K562 (cell line): ENCODE measurements at regions not wholly inside any gene's neighbourhood (a gene's known extent, or its start where the extent isn't known, plus 50 kb on each side); places are given as distances from the start of the nearest gene placed in this dataset.

ENCODE experiments used
- ATAC-seq: fragments of 200-7000 bp; cut with Tn5 transposase; 3 replicates; pipeline ENCODE4 v1.9.1; 2020; ENCODE audit warnings: moderate library complexity
- BruUV-seq: library from RNA; stranded (reverse); fragments of 400-500 nt; replicated peaks from 2 replicates; lab custom pipeline; 2021; lab: Mats Ljungman, UMichigan
- CTCF ChIA-PET: fragments of 300-600 bp; formaldehyde crosslinking; extraction: SDS; loops from one replicate; lab custom pipeline; 2021; ENCODE audit warnings: low intra/inter-chr PET ratio; lab: Yijun Ruan, JAX
- POLR2A ChIA-PET: fragments of 300-600, 350-650 bp; sonication (Branson Sonifier 250); formaldehyde crosslinking; extraction: SDS; loops from one replicate; lab custom pipeline; 2021; ENCODE audit warnings: antibody characterized with exemption, inconsistent platforms; lab: Yijun Ruan, JAX
- DNase-seq, 4 experiments: peaks; one replicate each; pipeline versions ENCODE4 v3.0.0 to v3.0.0-alpha.2; 2011 to 2018; ENCODE audit warnings: low spot score in 3 of 4, mixed read lengths in 3 of 4; ENCODE audit errors: extremely low read depth in 1 of 4
- FAIRE-seq: peaks from 2 replicates; lab custom pipeline; 2011; peaks lifted over from hg19 to GRCh38; lab: Jason Lieb, UNC
- H2AFZ ChIP-seq: 2 replicates; pipeline ENCODE4 v1.6.0; 2011; ENCODE audit warnings: low read depth, low read length, control low read depth, inconsistent platforms
- H3K27ac ChIP-seq: fragments of 200-600 bp; 3 replicates; pipeline ENCODE4 v1.8.0; 2011; ENCODE audit warnings: low read depth, mild to moderate bottlenecking, control low read depth, inconsistent platforms, low read length, moderate library complexity, mixed read lengths; ENCODE audit errors: extremely low read depth
- H3K27me3 ChIP-seq, 2 experiments: fragments of 300-600 bp in 1 of 2; 2 replicates in 1 of 2; 3 replicates in 1 of 2; pipeline versions ENCODE4 v1.6.0 to v1.8.0; 2011; ENCODE audit warnings: inconsistent platforms in 2 of 2, low read length in 2 of 2, mild to moderate bottlenecking in 1 of 2, mixed read lengths in 1 of 2, moderate library complexity in 1 of 2; ENCODE audit not compliant: control insufficient read depth in 2 of 2, insufficient read depth in 2 of 2
- H3K36me3 ChIP-seq: fragments of 300-600 bp; 3 replicates; pipeline ENCODE4 v1.8.0; 2011; ENCODE audit warnings: mild to moderate bottlenecking, low read length, inconsistent platforms; ENCODE audit not compliant: control insufficient read depth, insufficient read depth
- H3K4me1 ChIP-seq, 2 experiments: fragments of 200-600 bp in 1 of 2; replicated peaks in 1 of 2; 2 replicates in 1 of 2; 3 replicates in 1 of 2; pipeline versions ENCODE4 v1.5.1 to v1.8.0; 2011; ENCODE audit warnings: inconsistent platforms in 2 of 2, low read length in 2 of 2, mild to moderate bottlenecking in 1 of 2, mixed read lengths in 1 of 2, moderate library complexity in 1 of 2; ENCODE audit not compliant: control insufficient read depth in 2 of 2, insufficient read depth in 2 of 2
- H3K4me2 ChIP-seq: 2 replicates; pipeline ENCODE4 v1.6.1; 2011; ENCODE audit warnings: low read length, control low read depth, inconsistent platforms, mixed read lengths; ENCODE audit not compliant: insufficient read depth
- H3K4me3 ChIP-seq: fragments of 200-600 bp; sonication (generic), shearing (Covaris generic); 2 replicates; pipeline ENCODE4 v1.5.1; 2016; ENCODE audit warnings: control low read depth, inconsistent platforms
- H3K79me2 ChIP-seq: fragments of 200-600 bp; 3 replicates; pipeline ENCODE4 v1.8.0; 2011; ENCODE audit warnings: low read length, inconsistent platforms; ENCODE audit not compliant: control insufficient read depth, insufficient read depth
- H3K9ac ChIP-seq, 2 experiments: 2 replicates each; pipeline versions ENCODE4 v1.6.0 to v1.6.1; 2011; ENCODE audit warnings: low read depth in 2 of 2, low read length in 2 of 2, control low read depth in 1 of 2, inconsistent platforms in 1 of 2, mild to moderate bottlenecking in 1 of 2, mixed read lengths in 1 of 2; ENCODE audit not compliant: insufficient read depth in 1 of 2
- H3K9me1 ChIP-seq: one replicate; pipeline ENCODE4 v1.6.0; 2011; ENCODE audit warnings: inconsistent platforms, mild to moderate bottlenecking, low read length, moderate library complexity; ENCODE audit not compliant: control insufficient read depth, insufficient read depth
- H3K9me3 ChIP-seq: replicated peaks from 2 replicates; pipeline ENCODE4 v1.5.1; 2011; ENCODE audit warnings: low read depth, low read length, inconsistent platforms; ENCODE audit not compliant: control insufficient read depth, insufficient read depth
- H4K20me1 ChIP-seq: replicated peaks from 2 replicates; pipeline ENCODE4 v1.6.1; 2011; ENCODE audit warnings: low read length, inconsistent platforms, mixed read lengths; ENCODE audit not compliant: control insufficient read depth, insufficient read depth
- BHLHE40 ChIP-seq: IDR thresholded peaks from 2 replicates; pipeline ENCODE4 v1.6.1; 2011; ENCODE audit warnings: low read length, improper control_type of control experiment
- CBFA2T2 ChIP-seq: fragments of 450-650 bp; conservative IDR thresholded peaks from 2 replicates; pipeline ENCODE4 v1.6.1; 2017; ENCODE audit warnings: mild to moderate bottlenecking
- COPS2 ChIP-seq: fragments of 450-650 bp; conservative IDR thresholded peaks from 2 replicates; pipeline ENCODE4 v1.6.1; 2016; ENCODE audit warnings: mild to moderate bottlenecking, moderate library complexity
- KAT2B ChIP-seq: IDR thresholded peaks from one replicate; pipeline ENCODE4 v1.6.1; 2012; ENCODE audit warnings: low read depth, mild to moderate bottlenecking, control low read depth, inconsistent platforms, low read length, moderate library complexity
- KAT8 ChIP-seq: fragments of 450-650 bp; IDR thresholded peaks from 2 replicates; pipeline ENCODE4 v1.6.1; 2016; ENCODE audit warnings: low read depth, mild to moderate bottlenecking
- SETDB1 ChIP-seq: IDR thresholded peaks from one replicate; pipeline ENCODE4 v1.6.1; 2012; ENCODE audit warnings: low read length, control low read depth, inconsistent platforms
- TEAD2 ChIP-seq: fragments of 450-650 bp; IDR thresholded peaks from 2 replicates; pipeline ENCODE4 v1.6.1; 2016; ENCODE audit warnings: missing genetic modification characterization, control low read depth, missing compliant biosample characterization
- YY1 ChIP-seq, 3 experiments: IDR thresholded peaks; 2 replicates each; pipeline ENCODE4 v1.6.1; 2011; ENCODE audit warnings: low read length in 2 of 3, mild to moderate bottlenecking in 2 of 3, moderate library complexity in 2 of 3, borderline replicate concordance in 1 of 3, control low read depth in 1 of 3, low read depth in 1 of 3; ENCODE audit not compliant: insufficient read depth in 3 of 3, insufficient replicate concordance in 2 of 3, control insufficient read depth in 1 of 3, insufficient read length in 1 of 3; ENCODE audit errors: extremely low read depth in 1 of 3
- ZNF395 ChIP-seq: fragments of 200-800 bp; sonication (Bioruptor generic); IDR thresholded peaks from 2 replicates; pipeline ENCODE4 v1.6.1; 2017; ENCODE audit warnings: missing genetic modification characterization, missing compliant biosample characterization
- ZNF586 ChIP-seq: fragments of 450-650 bp; formaldehyde crosslinking; conservative IDR thresholded peaks from 2 replicates; pipeline ENCODE4 v1.4.0; 2020; ENCODE audit warnings: mild to moderate bottlenecking, moderate library complexity
- whole genome bisulfite sequencing: fragments of 100-300 bp; shearing (Covaris generic); methylation state at CpG from one replicate; pipeline ENCODE4 v1.1.6; 2016; ENCODE audit warnings: low coverage, mixed read lengths; ENCODE audit not compliant: insufficient coverage; ENCODE audit errors: missing lambda C conversion rate; 5-methylcytosine and 5-hydroxymethylcytosine counted together
- in situ Hi-C: fragments of 300-500 bp; cut with MboI; formaldehyde crosslinking; loops from 4 replicates; pipeline ENCODE4 v1.15.0; 2018; ENCODE audit warnings: inconsistent platforms, mixed read lengths
- intact Hi-C: fragments of 100-400 bp; cut with micrococcal nuclease; formaldehyde crosslinking; loops from 2 replicates; pipeline ENCODE4 v1.14.2; 2022
- TF ChIP-seq, protein P1 (sequence below): fragments of 150-350 bp; IDR thresholded peaks from 2 replicates; pipeline ENCODE4 v1.6.1; 2014; ENCODE audit warnings: low read depth, mild to moderate bottlenecking, low read length, borderline replicate concordance

DNA sequence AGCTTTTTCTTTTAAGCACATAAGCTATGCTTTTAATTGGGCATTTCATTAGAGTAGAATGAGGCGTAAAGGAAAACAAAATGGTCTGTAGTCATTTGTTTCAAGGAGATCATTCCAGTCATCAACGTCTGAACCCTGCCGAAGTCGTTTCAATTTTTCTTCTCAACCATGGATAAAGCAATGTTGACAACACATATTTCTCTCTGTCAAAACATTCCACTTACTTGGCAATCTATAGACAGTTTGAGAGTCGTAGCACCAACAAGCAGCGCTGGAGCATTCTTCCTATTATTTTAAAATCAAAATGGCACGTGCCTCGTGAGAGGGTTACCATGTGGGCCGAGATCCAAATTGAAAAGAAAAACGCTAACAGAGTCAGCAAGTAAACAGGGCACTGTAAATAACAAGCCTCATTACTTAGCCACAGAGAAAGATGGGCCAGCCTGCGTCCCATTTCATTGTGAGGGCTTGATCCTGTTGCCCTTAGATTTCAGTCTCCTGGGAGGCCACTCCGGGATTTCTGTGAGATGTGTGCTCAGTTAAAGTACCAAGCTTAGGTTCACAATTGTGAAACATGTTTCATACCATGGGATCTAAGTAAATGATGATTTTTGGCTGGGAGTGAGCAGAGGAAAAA is 422.9 kb downstream of the DTWD2 start:
- DNase-seq (no peak), FAIRE-seq (no peak), ATAC-seq (no peak)
- in situ Hi-C loops, result no loop called here
- no peaks in the 10 kb centered on the region for H3K79me2 ChIP-seq
- no peak overlapping the region for H3K27ac ChIP-seq
- BruUV-seq, result no TSS peak
- TF ChIP-seq SETDB1 (no peak), YY1 (IDR thresholded peaks at IDR 0.05; ENCODE audit: borderline replicate concordance in 1 of 3, control insufficient read depth in 1 of 3, extremely low read depth in 1 of 3, insufficient read depth in 3 of 3, insufficient read length in 1 of 3, insufficient replicate concordance in 2 of 3, low read depth in 1 of 3, low read length in 2 of 3) (no peak), ZNF586 (CRISPR knock-in tag) (no peak), TEAD2 (no peak), KAT8 (no peak)
- intact Hi-C loops, result no loop called here
- no peaks in the 10 kb centered on the region for H4K20me1 ChIP-seq
- H3K9me1 ChIP-seq, result no peaks in the 10 kb centered on the region
- H3K4me3 ChIP-seq, result no peak overlapping the region
- H3K27me3 ChIP-seq, result no peaks in the 10 kb centered on the region
- 2% methylated on average over 12 of the region's 12 CpGs for WGBS
- no peak overlapping the region for H3K9ac ChIP-seq
- POLR2A ChIA-PET, result no interaction called here
- CTCF ChIA-PET, result no interaction called here
- no peak overlapping the region for H2AFZ ChIP-seq
- H3K36me3 ChIP-seq, result no peaks in the 10 kb centered on the region
- no peaks in the 10 kb centered on the region for H3K9me3 ChIP-seq
- no peak overlapping the region for H3K4me2 ChIP-seq
- H3K4me1 ChIP-seq, result no peaks in the 10 kb centered on the region

DNA sequence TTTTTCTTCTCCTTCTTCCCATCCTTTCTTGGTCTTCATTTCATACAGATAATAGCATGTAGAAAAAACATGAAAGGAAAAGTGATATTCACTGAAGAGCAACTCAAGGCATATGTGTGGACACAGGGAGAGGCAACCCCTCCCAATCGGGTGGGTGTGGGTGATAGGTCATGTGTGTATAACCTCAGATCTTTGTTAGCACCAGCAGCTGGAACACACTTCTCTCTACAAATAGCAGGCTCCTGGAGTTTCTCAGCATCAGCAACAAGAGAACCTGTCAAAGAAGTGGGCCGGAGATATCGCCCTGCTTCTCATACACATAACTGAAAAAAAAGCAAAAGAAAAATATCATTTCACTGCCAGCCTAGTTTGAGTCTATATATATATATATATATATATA is 426.4 kb downstream of the DTWD2 start:
- Histone ChIP-seq H3K4me2 (no peak overlapping the region), H3K79me2 (no peaks in the 10 kb centered on the region), H3K27me3 (no peaks in the 10 kb centered on the region), H3K4me3 (no peak overlapping the region), H3K9me3 (no peaks in the 10 kb centered on the region), H3K9me1 (no peaks in the 10 kb centered on the region), H4K20me1 (no peaks in the 10 kb centered on the region), H3K9ac (no peak overlapping the region), H2AFZ (no peak overlapping the region), H3K4me1 (no peaks in the 10 kb centered on the region), H3K27ac (no peak overlapping the region), H3K36me3 (no peaks in the 10 kb centered on the region)
- no TSS peak for BruUV-seq
- ATAC-seq (no peak), DNase-seq (no peak), FAIRE-seq (no peak)
- WGBS, result 0% methylated on average over 3 of the region's 3 CpGs
- intact Hi-C loops (no loop called here), in situ Hi-C loops (no loop called here)
- ChIA-PET POLR2A (no interaction called here), CTCF (no interaction called here)
- TF ChIP-seq ZNF395 (CRISPR knock-in tag) (no peak), BHLHE40 (no peak), COPS2 (no peak), KAT2B (no peak), CBFA2T2 (no peak)
- TF ChIP-seq, protein P1, sequence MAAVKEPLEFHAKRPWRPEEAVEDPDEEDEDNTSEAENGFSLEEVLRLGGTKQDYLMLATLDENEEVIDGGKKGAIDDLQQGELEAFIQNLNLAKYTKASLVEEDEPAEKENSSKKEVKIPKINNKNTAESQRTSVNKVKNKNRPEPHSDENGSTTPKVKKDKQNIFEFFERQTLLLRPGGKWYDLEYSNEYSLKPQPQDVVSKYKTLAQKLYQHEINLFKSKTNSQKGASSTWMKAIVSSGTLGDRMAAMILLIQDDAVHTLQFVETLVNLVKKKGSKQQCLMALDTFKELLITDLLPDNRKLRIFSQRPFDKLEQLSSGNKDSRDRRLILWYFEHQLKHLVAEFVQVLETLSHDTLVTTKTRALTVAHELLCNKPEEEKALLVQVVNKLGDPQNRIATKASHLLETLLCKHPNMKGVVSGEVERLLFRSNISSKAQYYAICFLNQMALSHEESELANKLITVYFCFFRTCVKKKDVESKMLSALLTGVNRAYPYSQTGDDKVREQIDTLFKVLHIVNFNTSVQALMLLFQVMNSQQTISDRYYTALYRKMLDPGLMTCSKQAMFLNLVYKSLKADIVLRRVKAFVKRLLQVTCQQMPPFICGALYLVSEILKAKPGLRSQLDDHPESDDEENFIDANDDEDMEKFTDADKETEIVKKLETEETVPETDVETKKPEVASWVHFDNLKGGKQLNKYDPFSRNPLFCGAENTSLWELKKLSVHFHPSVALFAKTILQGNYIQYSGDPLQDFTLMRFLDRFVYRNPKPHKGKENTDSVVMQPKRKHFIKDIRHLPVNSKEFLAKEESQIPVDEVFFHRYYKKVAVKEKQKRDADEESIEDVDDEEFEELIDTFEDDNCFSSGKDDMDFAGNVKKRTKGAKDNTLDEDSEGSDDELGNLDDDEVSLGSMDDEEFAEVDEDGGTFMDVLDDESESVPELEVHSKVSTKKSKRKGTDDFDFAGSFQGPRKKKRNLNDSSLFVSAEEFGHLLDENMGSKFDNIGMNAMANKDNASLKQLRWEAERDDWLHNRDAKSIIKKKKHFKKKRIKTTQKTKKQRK, result no peak
